VCaP (cell line): ENCODE measurements at regions not wholly inside any gene's neighbourhood (a gene's known extent, or its start where the extent isn't known, plus 50 kb on each side); places are given as distances from the start of the nearest gene placed in this dataset.

Experiments
- H3K27ac ChIP-seq: fragments of 450-650 bp; 2 replicates; pipeline ENCODE4 v1.5.1; 2017
- CTCF ChIP-seq: fragments of 450-650 bp; conservative IDR thresholded peaks from 2 replicates; pipeline ENCODE4 v1.5.1; 2017; ENCODE audit warnings: mild to moderate bottlenecking, moderate library complexity

GRCh38 chr10:3480990-3481315 is 304.1 kb downstream of the KLF6 start:
- no peak for TF ChIP-seq CTCF
- no peak overlapping the region for H3K27ac ChIP-seq

GRCh38 chr10:3480281-3480989 is 304.6 kb downstream of the KLF6 start:
- no peak overlapping the region for H3K27ac ChIP-seq
- no peak for TF ChIP-seq CTCF

- no peak overlapping the region for H3K27ac ChIP-seq
- TF ChIP-seq CTCF = no peak
Observed at GRCh38 chr10:3478632-3479240, 306.2 kb upstream of the PITRM1 start.

GRCh38 chr10:3478153-3478552 is 305.6 kb upstream of the PITRM1 start:
- H3K27ac ChIP-seq = no peak overlapping the region

GRCh38 chr10:3477683-3478082 is 305.1 kb upstream of the PITRM1 start:
- TF ChIP-seq CTCF = no peak
- no peak overlapping the region for H3K27ac ChIP-seq

More at GRCh38 chr10:3478153-3478552, 305.6 kb upstream of the PITRM1 start:
- no peak for TF ChIP-seq CTCF

GRCh38 chr10:3476640-3477448 is 304.3 kb upstream of the PITRM1 start:
- no peak overlapping the region for H3K27ac ChIP-seq
- TF ChIP-seq CTCF = no peak

GRCh38 chr10:3476186-3476585 is 303.6 kb upstream of the PITRM1 start:
- no peak for TF ChIP-seq CTCF
- H3K27ac ChIP-seq = no peak overlapping the region
